ENCODE measurements at regions not wholly inside any gene's neighbourhood (a gene's known extent, or its start where the extent isn't known, plus 50 kb on each side); places are given as distances from the start of the nearest gene placed in this dataset.
"Not testable (repeated sequence)": the region's sequence is repeated elsewhere in the genome, so short reads cannot be mapped to it uniquely, and the experiment has no call there.

DNA sequence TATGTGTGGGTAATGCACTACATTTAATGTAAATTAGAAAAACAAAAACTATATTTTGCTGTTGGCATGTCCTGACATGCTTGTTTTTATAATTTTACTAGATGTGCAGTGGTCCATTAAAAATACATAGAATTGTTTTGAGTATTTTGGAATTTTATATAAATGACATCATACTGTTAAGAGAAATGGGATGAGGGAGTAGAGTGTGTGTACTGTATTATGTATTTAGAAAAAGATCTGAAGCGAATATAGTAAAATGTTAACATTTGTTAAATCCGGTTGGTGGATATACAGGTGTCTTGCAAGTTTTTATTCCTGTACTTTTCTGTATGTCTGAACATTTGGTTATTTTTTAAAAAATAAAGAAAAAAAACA lies 288.4 kb upstream of the SATB1 start:
- no peaks in the 10 kb centered on the region for H3K27me3 ChIP-seq
- H3K36me3 ChIP-seq = no peaks in the 10 kb centered on the region
- intact Hi-C loops (cut with DNase I) = no loop called here
- no peaks in the 10 kb centered on the region for H3K9me3 ChIP-seq
- H3K4me1 ChIP-seq = no peaks in the 10 kb centered on the region
- H3K27ac ChIP-seq = no peak overlapping the region
- TF ChIP-seq, protein P1, sequence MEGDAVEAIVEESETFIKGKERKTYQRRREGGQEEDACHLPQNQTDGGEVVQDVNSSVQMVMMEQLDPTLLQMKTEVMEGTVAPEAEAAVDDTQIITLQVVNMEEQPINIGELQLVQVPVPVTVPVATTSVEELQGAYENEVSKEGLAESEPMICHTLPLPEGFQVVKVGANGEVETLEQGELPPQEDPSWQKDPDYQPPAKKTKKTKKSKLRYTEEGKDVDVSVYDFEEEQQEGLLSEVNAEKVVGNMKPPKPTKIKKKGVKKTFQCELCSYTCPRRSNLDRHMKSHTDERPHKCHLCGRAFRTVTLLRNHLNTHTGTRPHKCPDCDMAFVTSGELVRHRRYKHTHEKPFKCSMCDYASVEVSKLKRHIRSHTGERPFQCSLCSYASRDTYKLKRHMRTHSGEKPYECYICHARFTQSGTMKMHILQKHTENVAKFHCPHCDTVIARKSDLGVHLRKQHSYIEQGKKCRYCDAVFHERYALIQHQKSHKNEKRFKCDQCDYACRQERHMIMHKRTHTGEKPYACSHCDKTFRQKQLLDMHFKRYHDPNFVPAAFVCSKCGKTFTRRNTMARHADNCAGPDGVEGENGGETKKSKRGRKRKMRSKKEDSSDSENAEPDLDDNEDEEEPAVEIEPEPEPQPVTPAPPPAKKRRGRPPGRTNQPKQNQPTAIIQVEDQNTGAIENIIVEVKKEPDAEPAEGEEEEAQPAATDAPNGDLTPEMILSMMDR (IDR thresholded peaks at IDR 0.05) = no peak
- DNase-seq (ENCODE audit: low spot score in 2 of 2) = no peak
- no peak overlapping the region for H3K4me3 ChIP-seq

DNA sequence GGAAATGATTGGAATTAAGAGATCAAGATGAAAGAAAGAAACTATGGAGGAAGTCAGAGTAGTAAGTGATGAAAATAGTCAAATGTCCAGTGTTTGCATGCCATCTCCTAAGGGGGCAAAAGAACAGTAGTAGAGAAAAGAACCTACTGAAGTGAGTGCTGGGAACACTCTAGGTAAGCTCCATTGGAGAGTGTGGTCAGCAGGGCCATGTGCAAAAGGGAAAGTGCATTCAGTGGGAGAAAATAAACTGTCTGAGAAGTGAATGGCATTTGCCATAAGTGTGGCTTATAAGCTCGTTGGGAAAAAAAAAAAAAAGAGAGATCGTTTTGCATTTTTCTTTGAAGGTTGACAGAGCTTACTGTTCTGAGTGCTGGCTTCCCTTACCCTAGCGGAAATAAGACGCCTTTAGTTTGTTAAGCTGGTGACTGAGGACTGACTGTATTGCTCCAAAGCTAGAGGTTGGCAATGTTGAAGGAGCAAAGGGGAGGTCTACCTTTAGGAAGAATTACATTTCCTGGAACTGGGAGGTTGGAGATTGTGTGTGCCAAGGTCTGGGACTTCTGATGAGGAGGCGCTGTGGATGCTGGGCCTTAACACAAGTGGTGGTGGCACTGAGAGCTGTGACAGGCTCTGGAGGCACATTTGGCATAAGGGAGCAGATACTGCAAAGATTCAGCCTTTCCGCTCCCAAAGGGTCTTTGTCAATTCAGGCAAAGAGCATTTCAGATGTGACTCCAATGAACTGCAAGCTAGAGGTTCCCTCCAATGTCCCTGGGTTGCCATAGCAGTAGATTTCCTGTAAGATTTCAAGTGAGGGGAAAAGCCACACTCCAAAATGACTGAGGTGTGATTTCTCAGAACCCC lies 287.8 kb upstream of the SATB1 start:
- no peaks in the 10 kb centered on the region for H3K27me3 ChIP-seq
- no peak overlapping the region for H3K4me3 ChIP-seq
- TF ChIP-seq, protein P1 (IDR thresholded peaks at IDR 0.05) = no peak
- H3K36me3 ChIP-seq = no peaks in the 10 kb centered on the region
- H3K9me3 ChIP-seq = no peaks in the 10 kb centered on the region
- H3K4me1 ChIP-seq = no peaks in the 10 kb centered on the region
- intact Hi-C loops (cut with DNase I) = no loop called here
- no peak for DNase-seq (ENCODE audit: low spot score in 2 of 2)
- no peak overlapping the region for H3K27ac ChIP-seq

DNA sequence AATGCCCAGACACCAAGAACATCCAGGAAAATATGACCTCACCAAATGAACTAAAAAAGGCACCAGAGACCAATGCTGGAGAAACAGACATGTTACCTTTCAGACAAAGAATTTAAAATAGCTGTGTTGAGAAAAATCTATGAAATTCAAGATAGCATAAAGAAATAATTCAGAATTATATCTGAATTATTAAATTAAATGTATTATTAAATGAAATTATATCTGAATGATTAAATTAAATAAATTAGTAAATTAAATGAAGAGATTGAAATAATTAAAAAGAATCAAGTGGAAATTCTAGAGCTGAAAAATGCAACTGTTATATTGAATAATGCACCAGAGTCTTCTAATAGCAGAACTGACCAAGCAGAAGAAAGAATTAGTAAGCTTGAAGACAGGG lies 279.2 kb upstream of the SATB1 start:
- Histone ChIP-seq H3K27ac (no peak overlapping the region), H3K4me3 (no peak overlapping the region), H3K36me3 (no peaks in the 10 kb centered on the region), H3K27me3 (no peaks in the 10 kb centered on the region), H3K4me1 (no peaks in the 10 kb centered on the region), H3K9me3 (no peaks in the 10 kb centered on the region)
- DNase-seq (ENCODE audit: low spot score in 2 of 2) = no peak
- intact Hi-C loops (cut with DNase I) = no loop called here
- TF ChIP-seq, protein P1 (IDR thresholded peaks at IDR 0.05) = no peak

DNA sequence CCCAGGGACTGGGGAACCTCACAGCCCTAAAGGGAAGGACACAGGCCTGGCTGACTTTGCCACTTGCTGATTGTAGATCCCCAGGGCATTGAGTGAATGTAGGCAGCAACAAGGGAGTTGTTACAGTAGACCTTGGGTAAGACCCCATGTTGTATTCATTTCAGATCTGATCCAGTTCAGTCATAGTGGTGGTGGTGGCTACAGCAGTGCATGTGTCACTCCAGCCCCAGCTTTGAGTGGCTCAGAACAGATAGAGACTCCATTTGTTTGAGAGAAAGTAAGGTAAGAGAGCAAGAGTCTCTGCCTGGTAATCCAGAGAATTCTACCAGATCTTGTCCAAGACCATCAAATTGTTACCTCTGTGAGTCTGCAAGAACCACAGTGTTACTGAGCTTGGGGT lies 278.7 kb upstream of the SATB1 start:
- no peak for DNase-seq (ENCODE audit: low spot score in 2 of 2)
- no peak overlapping the region for H3K4me3 ChIP-seq
- no peaks in the 10 kb centered on the region for H3K9me3 ChIP-seq
- H3K36me3 ChIP-seq = no peaks in the 10 kb centered on the region
- intact Hi-C loops (cut with DNase I) = no loop called here
- no peaks in the 10 kb centered on the region for H3K4me1 ChIP-seq
- no peak overlapping the region for H3K27ac ChIP-seq
- H3K27me3 ChIP-seq = no peaks in the 10 kb centered on the region
- TF ChIP-seq, protein P1 (IDR thresholded peaks at IDR 0.05) = no peak

DNA sequence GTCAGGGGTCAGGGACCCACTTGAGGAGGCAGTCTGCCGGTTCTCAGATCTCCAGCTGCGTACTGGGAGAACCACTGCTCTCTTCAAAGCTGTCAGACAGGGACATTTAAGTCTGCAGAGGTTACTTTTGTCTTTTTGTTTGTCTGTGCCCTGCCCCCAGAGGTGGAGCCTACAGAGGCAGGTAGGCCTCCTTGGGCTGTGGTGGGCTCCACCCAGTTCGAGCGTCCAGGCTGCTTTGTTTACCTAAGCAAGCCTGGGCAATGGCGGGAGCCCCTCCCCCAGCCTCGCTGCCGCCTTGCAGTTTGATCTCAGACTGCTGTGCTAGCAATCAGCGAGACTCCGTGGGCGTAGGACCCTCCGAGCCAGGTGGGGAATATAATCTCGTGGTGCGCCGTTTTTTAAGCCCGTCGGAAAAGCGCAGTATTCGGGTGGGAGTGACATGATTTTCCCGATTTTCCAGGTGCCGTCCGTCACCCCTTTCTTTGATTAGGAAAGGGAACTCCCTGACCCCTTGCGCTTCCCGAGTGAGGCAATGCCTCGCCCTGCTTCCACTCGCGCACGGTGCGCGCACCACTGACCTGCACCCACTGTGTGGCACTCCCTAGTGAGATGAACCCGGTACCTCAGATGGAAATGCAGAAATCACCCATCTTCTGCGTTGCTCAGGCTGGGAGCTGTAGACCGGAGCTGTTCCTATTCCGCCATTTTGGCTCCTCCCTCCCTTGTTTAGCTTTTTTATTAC lies 268.6 kb upstream of the SATB1 start:
- intact Hi-C loops (cut with DNase I); H3K4me1 ChIP-seq; H3K4me3 ChIP-seq; H3K9me3 ChIP-seq; H3K27me3 ChIP-seq; DNase-seq (ENCODE audit: low spot score in 2 of 2); H3K36me3 ChIP-seq; H3K27ac ChIP-seq: not testable (repeated sequence)

DNA sequence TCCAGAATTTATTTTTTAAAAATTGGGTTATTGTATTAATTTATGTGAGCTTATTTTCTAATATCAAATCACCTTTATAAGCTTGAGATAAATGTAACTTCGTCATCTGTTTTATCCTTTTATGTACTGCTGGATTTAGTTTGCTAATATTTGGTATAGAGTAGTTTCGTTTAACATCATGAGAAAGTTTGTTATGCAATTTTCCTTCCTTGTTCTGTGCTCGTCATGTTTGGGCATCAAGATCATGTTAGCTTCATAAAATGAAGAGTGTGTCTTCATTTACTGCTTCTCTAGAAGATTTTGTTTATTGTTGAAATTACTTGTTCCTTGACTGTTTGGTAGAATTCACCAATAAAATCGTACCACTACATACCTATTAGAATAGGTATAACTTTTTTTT lies 262.1 kb upstream of the SATB1 start:
- Histone ChIP-seq H3K27ac (no peak overlapping the region), H3K27me3 (no peaks in the 10 kb centered on the region), H3K4me1 (no peaks in the 10 kb centered on the region), H3K36me3 (no peaks in the 10 kb centered on the region), H3K9me3 (no peaks in the 10 kb centered on the region), H3K4me3 (no peak overlapping the region)
- intact Hi-C loops (cut with DNase I) = no loop called here
- TF ChIP-seq, protein P1 (IDR thresholded peaks at IDR 0.05) = no peak
- DNase-seq (ENCODE audit: low spot score in 2 of 2) = no peak

Data from ascending aorta (tissue), 2 donors.